ENCODE measurements at regions not wholly inside any gene's neighbourhood (a gene's known extent, or its start where the extent isn't known, plus 50 kb on each side); places are given as distances from the start of the nearest gene placed in this dataset.

DNA sequence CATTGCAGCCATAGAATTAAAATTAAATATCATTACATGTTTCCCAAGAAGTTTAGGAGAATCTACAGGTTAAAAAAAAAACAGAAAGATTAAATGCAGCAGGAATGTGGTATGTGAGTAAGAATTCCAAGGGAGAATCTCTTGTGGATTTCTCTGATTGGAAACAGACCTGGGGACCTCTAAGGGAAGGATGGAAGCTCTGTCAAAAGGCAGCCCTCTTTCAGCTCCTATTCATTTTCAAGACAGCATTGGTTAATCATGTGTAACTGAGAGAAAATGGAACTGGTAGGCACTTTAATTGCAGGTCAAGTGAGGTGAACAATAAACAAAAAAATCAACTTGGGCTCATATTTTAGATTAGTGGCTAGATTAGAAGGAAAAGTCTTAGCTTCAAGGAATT, 81.4 kb upstream of the MTPN start:
- DNase-seq, result no peak

DNA sequence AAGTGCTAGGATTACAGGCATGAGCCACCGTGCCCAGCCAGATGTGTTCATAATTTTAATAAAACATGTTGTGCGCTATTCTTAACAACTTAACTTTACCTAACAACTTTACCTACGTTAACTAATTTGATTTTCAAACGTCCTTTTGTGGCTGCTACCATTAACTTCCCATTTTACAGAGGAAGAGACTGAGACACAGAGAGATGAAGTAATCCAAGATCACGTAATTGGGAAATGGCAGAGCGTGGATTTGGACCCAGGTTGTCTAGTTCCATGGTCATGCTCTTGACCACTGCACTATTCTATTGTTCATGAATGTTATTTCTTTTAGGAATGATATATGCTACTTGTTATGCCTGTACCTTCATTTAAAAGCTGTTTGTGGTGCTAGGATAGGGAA, 80.3 kb upstream of the MTPN start:
- DNase-seq, result no peak

DNA sequence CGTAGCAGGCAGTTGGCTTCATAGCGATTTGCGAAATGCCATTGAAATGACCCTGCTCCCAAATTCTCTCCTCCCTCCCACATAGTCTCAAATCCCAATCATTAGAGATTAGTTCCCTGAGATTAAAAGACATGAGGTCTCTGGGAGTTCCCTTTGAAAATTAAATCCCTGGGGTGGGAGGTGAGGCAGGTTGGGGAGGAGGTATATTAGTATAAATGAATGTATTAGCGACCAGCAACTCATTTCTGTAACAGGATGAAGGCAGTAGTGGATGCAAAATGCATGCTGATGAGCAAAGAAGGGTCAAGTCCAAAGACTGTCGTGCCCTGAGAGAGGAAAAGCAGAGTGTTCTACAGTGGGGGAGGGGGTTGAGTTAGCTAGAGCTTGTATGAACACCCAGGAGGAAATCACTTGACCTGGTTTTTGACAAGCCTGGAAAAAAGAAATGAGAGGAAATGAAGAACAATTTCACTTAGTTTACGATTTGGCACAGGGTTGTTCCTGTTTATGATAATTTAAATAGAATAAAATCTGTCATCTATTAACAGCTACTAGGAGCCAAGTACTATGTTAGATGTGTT, 79.6 kb upstream of the MTPN start:
- peak in 1 of 2 experiments; percentile 1 for DNase-seq

DNA sequence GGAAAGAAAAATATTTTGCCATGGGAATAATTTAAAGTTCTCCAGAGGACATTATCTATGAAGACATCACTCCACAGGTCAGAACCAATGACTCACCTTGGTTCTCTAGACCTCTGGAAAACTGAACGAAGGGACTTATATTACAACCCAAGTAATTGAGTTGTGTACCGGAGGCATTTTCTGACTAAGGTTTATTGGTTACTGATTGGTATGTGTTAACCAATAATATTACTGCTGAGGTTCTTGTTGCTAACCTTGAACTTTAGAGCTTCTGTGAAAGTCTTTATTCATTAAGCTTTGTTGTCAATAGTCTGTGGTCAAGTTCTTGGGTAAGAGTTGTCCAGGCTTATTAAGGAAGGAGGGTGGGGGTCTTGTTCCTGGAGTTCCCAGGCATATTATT, 78.1 kb upstream of the MTPN start:
- DNase-seq, result no peak

DNA sequence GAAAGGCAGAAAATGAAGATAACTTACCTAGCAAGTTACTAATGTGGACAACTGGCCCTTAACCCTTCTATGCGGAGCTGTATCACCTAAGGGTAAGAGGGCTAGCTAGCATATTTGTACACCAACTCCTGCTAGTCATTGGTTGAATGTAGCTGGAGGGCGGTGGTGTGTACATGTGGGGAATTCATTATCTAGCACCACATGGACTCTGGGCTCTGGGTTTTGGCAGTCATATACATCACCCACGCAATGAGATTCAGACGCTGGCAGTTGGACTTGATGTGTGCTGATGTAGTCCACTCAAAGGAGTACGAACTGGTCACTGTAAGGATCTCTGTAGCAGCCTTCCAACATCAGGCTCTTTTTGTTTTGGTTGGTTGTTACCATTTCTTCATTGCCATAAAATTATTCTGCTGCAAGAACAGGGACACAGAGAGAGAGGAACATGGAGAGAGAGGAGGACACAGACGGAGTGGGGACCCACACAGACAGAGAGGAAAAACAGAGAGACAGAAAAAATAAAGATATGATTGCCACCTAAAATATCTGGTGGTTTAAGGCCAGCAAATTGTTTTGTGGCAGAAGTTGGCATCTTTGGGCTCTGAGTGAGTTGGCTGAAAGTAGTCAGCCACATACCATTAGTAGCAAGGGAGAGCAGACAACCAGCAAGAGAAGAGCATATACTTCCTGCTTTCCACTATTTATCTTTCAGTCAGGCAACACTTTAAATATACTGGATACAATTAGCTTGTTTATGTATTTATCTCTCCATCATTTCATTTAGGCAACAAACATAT, 76.7 kb upstream of the MTPN start:
- DNase-seq, result no peak

DNA sequence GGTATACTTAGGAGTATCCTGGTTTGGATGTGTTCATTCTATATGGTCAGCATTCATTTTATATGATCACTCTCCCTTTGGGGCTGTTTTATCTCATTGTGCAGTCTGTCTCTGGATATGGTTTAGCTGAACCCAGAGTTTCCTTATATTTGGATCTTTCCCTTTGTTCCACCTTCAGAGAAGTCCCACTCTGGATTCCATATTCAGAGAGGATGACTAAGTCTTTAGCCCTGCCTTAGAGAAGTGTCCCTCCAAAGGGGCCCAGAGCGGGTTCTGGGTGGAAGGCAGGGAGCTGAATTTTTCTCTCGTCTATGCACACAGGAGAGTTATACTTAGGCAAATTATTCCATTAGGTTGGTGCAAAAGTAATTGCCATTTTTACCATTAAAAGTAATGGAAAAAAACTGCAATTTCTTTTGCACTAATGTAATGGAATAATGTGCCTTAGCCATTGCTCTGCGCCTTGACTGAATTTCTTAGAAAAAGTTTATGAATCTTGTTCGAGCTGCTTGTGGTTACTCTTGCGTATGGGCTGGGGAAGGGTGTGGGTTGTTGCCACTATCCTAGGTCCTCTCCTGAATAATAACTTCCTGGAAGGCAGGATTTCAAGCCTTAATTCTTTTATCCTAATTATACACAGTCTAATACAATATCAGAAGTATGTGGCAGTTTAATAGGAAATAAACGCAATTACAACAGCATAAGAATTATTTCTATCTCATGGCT, 74.2 kb upstream of the MTPN start:
- no peak for DNase-seq

DNA sequence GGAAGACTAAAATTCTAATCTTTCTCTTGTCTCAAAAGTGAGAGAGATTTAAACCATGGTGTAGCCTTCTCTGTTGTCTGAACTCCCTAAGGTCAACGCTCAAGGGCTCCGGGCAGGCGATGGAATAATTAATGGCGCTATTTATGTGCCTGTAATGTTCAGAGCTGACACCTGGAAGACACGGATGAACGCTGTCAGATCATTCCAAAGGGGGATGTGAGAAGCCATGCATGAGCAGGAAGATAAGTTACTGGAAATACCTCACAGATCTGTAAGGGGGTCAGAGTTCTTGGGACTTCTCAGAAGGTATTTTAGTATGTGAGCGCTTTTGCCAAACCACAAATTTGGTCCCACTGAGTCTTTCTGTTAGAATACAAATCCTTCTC, 73.3 kb upstream of the MTPN start:
- peak in 1 of 2 experiments; percentile 21 for DNase-seq

DNA sequence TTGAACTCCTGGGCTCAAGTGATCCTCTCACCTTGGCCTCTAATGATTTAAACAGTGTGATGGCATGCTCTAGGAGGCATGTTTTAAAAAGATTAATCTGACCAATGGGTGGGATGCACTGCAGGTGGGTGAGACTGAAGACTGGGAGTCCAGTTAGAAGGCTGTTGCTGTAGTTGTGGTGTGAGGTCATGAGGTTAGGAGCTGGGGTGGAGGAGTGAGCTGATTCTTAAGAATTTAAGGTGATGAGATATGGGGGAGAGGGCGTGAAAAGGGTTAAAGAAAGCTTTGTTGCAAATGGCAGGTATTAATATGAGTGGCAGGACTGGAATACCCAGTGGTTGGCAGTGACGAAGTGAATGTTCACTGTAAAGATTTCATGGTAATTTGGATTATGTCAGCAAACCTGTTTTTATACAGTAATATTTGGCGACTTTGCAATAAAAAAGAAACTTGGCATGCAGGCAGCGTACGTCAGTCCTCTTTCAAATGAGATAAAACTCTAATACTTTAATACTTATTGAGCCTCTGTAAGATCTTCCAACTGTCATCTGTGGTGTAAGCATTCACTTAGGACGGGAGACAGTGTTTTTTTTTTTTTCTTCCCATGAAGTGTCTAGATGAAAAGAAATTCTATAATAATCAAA, 72.8 kb upstream of the MTPN start:
- no peak for DNase-seq

DNA sequence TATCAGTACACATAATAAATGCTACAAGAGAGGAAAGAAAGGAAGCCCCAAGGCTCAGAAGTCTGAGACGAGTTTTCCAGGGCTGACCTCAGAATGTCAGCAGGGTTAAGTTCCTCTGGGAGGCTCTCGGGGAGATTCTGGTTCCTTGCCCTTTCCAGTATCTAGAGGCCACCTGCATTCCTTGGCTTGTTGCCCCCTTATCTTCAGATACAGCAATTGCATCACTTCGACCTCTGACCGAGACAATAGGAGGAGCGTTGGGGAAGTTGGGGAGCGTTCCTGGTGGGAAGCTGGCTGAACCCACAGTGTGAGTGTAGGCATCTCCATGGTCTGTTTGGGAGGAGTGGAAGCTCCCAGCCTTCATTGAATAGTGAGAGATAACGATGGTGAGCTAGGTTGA, 72.0 kb upstream of the MTPN start:
- no peak for DNase-seq

DNA sequence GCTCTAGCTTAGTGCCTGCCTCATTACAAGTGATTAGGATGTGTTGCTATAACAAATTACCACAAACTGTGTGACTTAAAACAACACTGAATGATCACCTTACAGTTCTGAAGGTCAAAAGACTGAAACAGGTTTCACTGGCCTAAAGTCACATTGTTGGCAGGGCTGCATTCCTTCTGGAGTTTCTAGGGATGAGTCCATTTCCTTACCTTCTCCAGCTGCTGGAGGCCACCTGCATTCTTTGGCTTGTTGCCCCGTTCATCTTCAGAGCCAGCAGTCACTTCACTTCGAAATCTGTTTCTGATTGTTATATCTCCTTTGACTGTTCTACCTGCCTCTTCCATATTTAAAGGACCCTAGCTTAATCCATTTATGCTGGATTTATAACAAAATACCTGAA, 69.4 kb upstream of the MTPN start:
- no peak for DNase-seq

DNA sequence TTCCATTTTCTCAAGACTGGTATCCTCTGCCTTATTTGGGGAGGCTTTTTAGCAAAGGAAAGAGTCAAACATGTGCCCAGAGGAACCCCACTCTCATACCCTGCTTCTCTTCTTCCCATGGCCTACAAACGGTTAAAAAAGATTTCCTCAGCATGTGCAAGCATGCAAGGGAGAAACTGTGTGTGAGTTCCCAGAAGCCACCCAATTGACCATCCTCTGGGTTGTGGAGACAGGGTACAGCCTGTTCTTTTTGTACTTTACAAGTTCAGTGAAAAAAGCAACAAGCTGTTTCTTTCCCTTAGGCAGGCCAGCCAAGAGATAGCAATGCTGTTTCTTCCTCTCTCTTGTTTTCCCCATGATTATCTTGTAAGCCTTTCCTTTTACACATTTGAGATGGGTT, 68.8 kb upstream of the MTPN start:
- DNase-seq, result no peak

DNA sequence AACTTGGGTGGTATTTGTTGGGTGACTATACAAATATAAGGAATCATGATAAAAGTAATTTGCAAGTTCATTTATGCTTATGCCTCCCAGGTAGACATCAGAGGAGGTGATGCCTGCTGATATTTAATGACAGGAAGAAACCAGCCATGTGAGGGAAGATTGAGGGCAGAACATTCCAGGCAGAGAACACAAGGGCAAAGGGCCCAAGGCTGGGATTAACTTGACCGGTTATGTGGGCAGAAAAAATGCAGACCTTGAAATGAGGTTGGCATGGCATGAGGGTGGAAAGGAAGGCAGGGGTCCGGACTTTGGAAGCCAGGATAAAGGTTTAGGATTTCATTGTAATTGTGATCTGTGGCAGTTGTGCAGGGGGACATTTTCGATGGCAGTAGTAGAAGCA, 68.0 kb upstream of the MTPN start:
- no peak for DNase-seq

DNA sequence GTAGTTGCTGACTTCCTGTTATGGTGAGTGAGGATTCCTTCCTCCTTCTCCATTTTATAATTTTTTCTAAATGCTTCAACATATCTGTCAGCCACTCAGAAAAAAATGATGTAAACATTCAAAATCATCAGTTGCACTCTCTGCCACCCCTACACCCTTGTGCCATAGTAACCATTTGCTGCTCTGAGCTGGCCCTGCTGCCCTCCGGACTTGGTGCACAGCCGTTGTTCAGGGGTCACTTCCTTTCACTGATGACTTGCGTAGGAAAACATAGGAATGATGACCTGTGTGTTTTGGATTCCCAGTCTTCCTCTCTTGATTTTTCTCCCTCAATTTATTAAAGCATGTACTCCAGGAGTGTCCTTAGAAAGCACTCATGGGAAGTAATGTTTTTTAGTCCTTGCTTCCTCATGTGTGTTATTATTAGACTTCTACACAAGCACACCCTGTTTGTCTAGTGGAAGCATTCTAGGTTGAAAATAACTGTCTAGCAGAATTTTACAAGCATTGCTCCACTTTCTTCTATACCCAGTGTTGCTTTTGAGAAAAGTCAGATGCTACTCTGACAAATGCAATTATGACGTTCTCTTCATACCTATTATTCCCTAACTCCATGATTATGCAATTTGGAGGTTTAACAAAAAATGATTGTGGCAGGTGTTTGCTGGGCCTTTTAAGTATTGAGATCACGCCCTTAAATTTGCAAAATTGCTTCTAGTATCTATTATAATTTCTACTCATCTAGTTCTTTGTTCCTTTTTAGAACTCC, 62.6 kb upstream of the MTPN start:
- DNase-seq, result no peak

DNA sequence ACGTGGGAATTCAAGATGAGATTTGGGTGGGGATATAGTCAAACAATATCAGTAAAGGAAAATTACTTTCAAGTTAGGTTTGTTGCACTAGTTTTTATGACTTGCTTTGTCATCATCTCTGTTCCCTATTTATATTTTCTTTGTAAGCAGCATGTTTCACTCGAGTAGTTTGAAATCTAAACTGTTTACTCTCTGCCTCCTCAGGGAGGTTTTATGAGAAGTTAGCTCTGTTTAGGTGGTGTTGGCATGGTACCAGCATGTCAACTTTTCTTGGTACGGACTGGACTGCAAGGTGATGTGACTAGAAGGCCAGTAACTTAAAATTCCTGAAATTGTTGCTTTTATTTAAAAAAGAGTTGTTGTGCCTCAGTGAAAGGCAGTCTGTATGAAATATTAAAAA, 59.2 kb upstream of the MTPN start:
- DNase-seq, result no peak

DNA sequence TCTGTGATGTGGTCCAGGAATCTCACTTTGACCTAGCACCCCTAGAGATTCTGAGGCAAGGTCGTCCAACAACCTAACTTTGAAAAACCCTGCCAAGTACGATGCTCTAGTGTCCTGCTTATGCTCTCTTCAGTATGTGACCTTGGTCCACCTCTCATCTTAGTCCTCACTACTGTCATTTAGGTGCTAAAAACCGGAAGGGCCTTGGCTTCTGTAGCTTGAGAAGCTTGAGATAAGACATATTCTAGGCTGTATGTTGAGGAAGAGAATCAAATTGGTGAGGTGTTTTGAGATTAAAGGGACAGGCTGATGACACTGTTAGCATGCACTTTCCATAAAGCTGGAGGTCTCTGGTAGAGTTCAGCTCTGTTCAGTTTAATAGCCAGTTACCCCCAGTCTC, 57.0 kb upstream of the MTPN start:
- DNase-seq, result no peak

DNA sequence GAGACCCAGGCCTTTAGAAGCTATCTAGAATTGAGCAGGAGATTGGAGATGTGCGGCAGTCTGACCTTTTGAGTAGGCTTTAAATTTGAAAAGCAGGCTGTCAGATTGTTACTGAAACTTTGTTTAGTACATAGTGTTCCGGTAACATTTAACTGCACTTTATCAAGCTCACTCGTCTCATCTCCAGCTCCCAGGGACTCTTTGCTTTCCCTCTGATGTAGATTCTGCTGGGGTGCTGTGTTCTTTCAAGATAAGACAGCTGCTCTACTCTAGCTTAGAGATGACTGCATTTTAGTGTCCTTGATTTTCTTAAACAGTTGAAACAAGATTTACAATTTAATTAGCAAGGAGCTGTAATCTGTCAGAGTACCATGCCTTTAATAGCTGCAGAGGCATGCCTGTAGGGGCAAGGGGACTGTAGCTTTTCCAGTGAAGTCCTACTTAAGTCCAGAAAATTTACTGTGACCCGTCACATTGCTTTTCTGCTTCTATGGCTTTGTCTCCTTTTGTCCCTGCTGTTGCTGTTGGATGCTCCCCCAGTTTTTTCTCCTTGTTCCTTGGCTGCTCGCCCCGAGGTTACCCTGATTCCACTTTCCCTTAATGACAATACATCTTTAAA, 56.4 kb upstream of the MTPN start:
- no peak for DNase-seq

DNA sequence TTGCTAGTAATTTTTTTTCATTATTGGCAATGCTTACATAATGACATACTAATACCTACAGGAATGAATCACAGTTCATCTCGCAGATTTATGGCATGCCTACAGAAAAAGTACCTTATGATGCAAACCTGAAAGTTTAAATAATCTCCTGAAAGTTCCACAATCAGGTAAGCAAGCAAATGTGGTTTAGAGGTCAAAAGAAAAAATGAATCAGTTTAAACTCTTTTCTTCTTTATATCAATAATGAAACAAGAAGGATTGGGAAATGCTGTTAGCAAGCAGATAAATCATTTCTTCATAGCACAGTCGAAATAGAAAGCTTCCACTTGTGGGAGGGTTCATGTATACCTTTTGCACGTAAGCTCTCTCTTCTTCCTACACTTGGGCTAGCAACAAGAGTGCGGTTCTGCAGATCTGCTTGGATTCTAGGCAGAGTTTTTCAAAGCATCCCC, 53.7 kb upstream of the MTPN start:
- DNase-seq, result no peak

DNA sequence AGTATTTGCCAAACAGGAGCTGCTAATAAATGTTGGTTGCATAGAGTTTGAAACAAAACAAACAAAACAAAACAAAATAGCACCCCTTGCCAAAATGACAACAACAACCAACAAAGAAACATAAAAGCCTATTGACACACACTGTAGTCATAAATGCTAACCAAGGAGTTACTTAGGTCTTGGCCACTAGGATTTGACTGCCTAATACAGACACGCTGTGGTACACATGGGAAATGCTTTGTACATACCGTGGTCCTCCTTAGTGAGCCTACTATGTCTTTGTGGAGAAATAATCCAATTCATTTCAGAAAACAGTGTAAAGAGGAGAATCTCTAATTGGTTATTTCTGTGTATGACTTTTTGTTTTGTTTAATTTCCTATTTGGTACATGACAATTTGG, 53.2 kb upstream of the MTPN start:
- DNase-seq, result no peak

DNA sequence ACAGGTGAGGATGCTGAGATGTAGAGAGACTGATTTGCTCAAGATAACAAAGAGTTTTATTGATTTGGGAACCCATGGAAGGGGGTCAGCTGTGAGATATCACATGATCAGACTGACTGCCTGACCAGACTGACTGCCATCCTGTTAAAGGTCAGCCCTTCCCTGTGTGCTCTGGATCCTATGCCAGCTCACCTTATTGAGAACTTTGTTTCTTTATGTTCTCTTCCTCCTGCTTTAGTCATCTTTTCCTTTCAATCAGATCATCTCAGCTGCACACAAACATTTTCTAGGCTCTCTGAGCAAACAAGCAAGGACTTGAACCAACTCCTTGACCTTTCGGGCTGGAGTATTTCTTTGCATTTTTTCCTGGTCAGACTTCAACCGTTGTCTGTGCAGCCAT, 50.0 kb upstream of the MTPN start:
- DNase-seq, result no peak

All from NCI-H526 (cell line).